ENCODE measurements at regions not wholly inside any gene's neighbourhood (a gene's known extent, or its start where the extent isn't known, plus 50 kb on each side); places are given as distances from the start of the nearest gene placed in this dataset.

- H3K4me3 ChIP-seq (ENCODE audit: low read length) = no peak overlapping the region
- Mint-ChIP-seq H3K4me3 (no peak overlapping the region), H3K27ac (no peak overlapping the region), H3K9me3 (peaks cover 5 to 45% (median 21%) of the 10 kb centered on the region in 11 donors), H3K36me3 (peaks cover 0 to 3% (median 0%) of the 10 kb centered on the region in 5 donors), H3K27me3 (no peaks in the 10 kb centered on the region), H3K4me1 (no peaks in the 10 kb centered on the region)
- intact Hi-C loops (cut with micrococcal nuclease) = no loop called here
- ATAC-seq (no peak), DNase-seq (no peak)
- POLR2A ChIA-PET = no interaction called here
- no peak overlapping the region for H3K27ac ChIP-seq (ENCODE audit: low read depth, low read length)
- no peaks in the 10 kb centered on the region for H3K4me1 ChIP-seq (ENCODE audit: control insufficient read depth in 2 of 2, insufficient read depth in 2 of 2, low read length in 2 of 2)
- no peaks in the 10 kb centered on the region for H3K36me3 ChIP-seq (ENCODE audit: control insufficient read depth in 2 of 3, insufficient read depth in 3 of 3, low read length in 3 of 3)
- H3K27me3 ChIP-seq (ENCODE audit: control insufficient read depth in 2 of 2, insufficient read depth in 2 of 2, low read length in 2 of 2) = no peaks in the 10 kb centered on the region
- peaks cover 0 to 45% (median 0%) of the 10 kb centered on the region in 3 experiments for H3K9me3 ChIP-seq (ENCODE audit: control insufficient read depth in 2 of 3, low read length in 3 of 3)
- CTCF ChIA-PET = no interaction called here
Measured at GRCh38 chr16:35186045-35186759, 1726.8 kb downstream of the TP53TG3F start.

DNA sequence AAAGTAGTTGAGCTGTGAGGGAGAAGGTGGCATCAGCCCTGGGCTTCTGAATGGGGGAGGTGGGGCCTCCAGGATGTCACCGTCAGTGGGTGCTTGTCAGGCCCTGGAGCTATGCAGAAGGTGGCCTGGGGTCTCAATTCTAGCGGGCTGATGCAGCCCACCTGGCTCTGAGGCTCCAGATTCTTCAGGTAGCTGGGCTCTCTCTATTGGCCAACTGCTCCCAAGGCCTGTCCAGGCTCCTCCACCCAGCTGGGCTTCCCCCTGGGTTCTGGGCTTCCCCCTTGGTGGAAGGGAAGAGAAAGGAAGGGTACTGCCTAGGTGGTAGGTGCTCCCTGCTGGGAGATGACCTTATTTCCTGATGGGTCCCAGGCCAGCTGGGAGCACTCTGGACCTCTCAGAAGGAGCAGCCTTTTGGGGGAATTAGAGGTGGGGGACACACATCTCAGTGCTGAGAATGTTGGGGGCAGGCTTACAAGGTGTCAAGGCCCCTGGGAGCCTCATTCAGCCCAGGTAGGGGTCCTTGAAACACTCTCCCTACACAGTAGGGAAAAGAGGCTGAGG is 1728.3 kb downstream of the TP53TG3F start:
- Mint-ChIP-seq H3K27ac (no peak overlapping the region), H3K9me3 (peaks cover 5 to 34% (median 17%) of the 10 kb centered on the region in 11 donors), H3K27me3 (no peaks in the 10 kb centered on the region), H3K4me1 (no peaks in the 10 kb centered on the region), H3K4me3 (no peak overlapping the region), H3K36me3 (no peaks in the 10 kb centered on the region)
- Histone ChIP-seq H3K27ac (ENCODE audit: low read depth, low read length) (no peak overlapping the region), H3K36me3 (ENCODE audit: control insufficient read depth in 2 of 3, insufficient read depth in 3 of 3, low read length in 3 of 3) (no peaks in the 10 kb centered on the region), H3K27me3 (ENCODE audit: control insufficient read depth in 2 of 2, insufficient read depth in 2 of 2, low read length in 2 of 2) (no peaks in the 10 kb centered on the region), H3K4me3 (ENCODE audit: low read length) (no peak overlapping the region), H3K9me3 (ENCODE audit: control insufficient read depth in 2 of 3, low read length in 3 of 3) (peaks cover 0 to 39% (median 0%) of the 10 kb centered on the region in 3 experiments), H3K4me1 (ENCODE audit: control insufficient read depth in 2 of 2, insufficient read depth in 2 of 2, low read length in 2 of 2) (no peaks in the 10 kb centered on the region)
- intact Hi-C loops (cut with micrococcal nuclease) = no loop called here
- POLR2A ChIA-PET = no interaction called here
- CTCF ChIA-PET = no interaction called here
- ATAC-seq (no peak), DNase-seq (no peak)

DNA sequence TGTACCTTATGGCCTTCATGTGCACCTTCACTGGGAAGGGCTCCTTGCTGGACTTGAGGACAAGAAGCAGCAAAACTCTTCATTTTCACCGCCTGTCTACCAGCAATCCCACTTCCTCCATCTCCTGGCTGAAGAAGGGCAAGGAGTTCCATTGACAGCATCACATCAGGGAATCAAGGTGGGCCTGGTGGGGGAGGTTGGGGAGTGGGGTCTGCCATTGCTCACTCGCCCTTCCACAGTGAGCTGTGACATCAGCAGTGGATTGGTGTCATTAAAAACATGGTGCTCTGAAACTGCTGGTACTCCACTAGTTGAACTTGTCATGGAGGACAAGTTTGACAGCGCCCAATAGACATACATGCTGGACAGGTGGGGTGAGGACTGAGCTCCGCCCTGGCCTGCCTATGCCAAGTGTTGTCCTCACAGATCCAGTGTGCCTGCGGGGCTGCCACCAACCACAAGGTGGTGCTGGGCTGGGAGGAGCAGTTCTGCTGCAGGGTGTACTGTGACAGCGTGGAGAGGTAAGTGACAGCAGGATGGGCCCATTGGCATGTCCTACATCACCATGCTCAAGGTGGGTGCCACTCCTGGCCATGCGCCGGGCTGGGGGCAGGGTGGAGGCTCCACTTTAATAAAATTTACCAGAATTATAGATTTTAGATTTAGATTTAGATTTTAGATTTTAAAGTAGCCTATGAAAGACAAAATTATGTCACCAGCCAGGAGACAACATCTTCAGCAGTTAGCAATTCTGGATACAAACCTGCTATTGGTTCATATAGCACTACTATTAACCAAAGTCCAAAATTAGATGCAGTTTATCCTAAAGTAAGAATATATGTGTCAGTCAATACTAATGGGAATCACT is 1729.1 kb downstream of the TP53TG3F start:
- no peaks in the 10 kb centered on the region for H3K27me3 Mint-ChIP-seq
- CTCF ChIA-PET = no interaction called here
- H3K9me3 ChIP-seq (ENCODE audit: control insufficient read depth in 2 of 3, low read length in 3 of 3) = peaks cover 0 to 40% (median 0%) of the 10 kb centered on the region in 3 experiments
- H3K4me3 Mint-ChIP-seq = no peak overlapping the region
- POLR2A ChIA-PET = no interaction called here
- H3K27ac Mint-ChIP-seq = no peak overlapping the region
- no peaks in the 10 kb centered on the region for H3K4me1 ChIP-seq (ENCODE audit: control insufficient read depth in 2 of 2, insufficient read depth in 2 of 2, low read length in 2 of 2)
- intact Hi-C loops (cut with micrococcal nuclease) = no loop called here
- DNase-seq (no peak), ATAC-seq (no peak)
- no peaks in the 10 kb centered on the region for H3K27me3 ChIP-seq (ENCODE audit: control insufficient read depth in 2 of 2, insufficient read depth in 2 of 2, low read length in 2 of 2)
- H3K4me1 Mint-ChIP-seq = no peaks in the 10 kb centered on the region
- H3K27ac ChIP-seq (ENCODE audit: low read depth, low read length) = no peak overlapping the region
- no peak overlapping the region for H3K4me3 ChIP-seq (ENCODE audit: low read length)
- H3K9me3 Mint-ChIP-seq = peaks cover 4 to 37% (median 14%) of the 10 kb centered on the region in 11 donors
- no peaks in the 10 kb centered on the region for H3K36me3 Mint-ChIP-seq
- no peaks in the 10 kb centered on the region for H3K36me3 ChIP-seq (ENCODE audit: control insufficient read depth in 2 of 3, insufficient read depth in 3 of 3, low read length in 3 of 3)

GRCh38 chr16:35192993-35193392 is 1733.6 kb downstream of the TP53TG3F start:
- Histone ChIP-seq H3K27ac (ENCODE audit: low read depth, low read length) (no peak overlapping the region), H3K4me1 (ENCODE audit: control insufficient read depth in 2 of 2, insufficient read depth in 2 of 2, low read length in 2 of 2) (no peaks in the 10 kb centered on the region), H3K9me3 (ENCODE audit: control insufficient read depth in 2 of 3, low read length in 3 of 3) (peaks cover 0 to 51% (median 0%) of the 10 kb centered on the region in 3 experiments), H3K4me3 (ENCODE audit: low read length) (no peak overlapping the region), H3K36me3 (ENCODE audit: control insufficient read depth in 2 of 3, insufficient read depth in 3 of 3, low read length in 3 of 3) (no peaks in the 10 kb centered on the region), H3K27me3 (ENCODE audit: control insufficient read depth in 2 of 2, insufficient read depth in 2 of 2, low read length in 2 of 2) (no peaks in the 10 kb centered on the region)
- ChIA-PET CTCF (no interaction called here), POLR2A (no interaction called here)
- Mint-ChIP-seq H3K36me3 (no peaks in the 10 kb centered on the region), H3K4me3 (no peak overlapping the region), H3K27ac (no peak overlapping the region), H3K4me1 (no peaks in the 10 kb centered on the region), H3K27me3 (no peaks in the 10 kb centered on the region), H3K9me3 (peaks cover 4 to 47% (median 18%) of the 10 kb centered on the region in 11 donors)
- DNase-seq (no peak), ATAC-seq (no peak)
- intact Hi-C loops (cut with micrococcal nuclease) = no loop called here

DNA sequence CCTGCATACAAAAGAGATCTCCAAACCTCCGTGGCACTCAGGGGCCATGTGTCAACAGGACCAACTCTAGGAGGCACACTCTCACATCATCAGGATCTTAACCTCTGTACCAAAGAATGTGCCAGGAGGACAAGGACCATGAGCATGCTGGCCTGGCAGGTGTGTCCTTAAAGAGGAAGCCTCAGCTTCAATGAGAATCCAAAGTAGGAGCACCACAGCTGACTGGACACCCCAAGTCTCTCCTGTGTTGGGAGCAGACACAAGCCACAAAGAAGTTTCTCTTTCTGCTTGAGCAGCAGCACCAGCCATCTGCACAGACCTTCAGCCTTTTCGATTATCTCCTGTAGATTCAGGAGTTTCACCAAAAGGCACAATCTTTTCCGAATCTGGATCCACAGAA is 1734.5 kb downstream of the TP53TG3F start:
- H3K27me3 Mint-ChIP-seq = no peaks in the 10 kb centered on the region
- H3K27ac Mint-ChIP-seq = no peak overlapping the region
- H3K27ac ChIP-seq (ENCODE audit: low read depth, low read length) = no peak overlapping the region
- POLR2A ChIA-PET = no interaction called here
- intact Hi-C loops (cut with micrococcal nuclease) = no loop called here
- H3K4me3 ChIP-seq (ENCODE audit: low read length) = no peak overlapping the region
- CTCF ChIA-PET = no interaction called here
- H3K9me3 ChIP-seq (ENCODE audit: control insufficient read depth in 2 of 3, low read length in 3 of 3) = peaks cover 0 to 52% (median 0%) of the 10 kb centered on the region in 3 experiments
- no peaks in the 10 kb centered on the region for H3K4me1 ChIP-seq (ENCODE audit: control insufficient read depth in 2 of 2, insufficient read depth in 2 of 2, low read length in 2 of 2)
- no peak overlapping the region for H3K4me3 Mint-ChIP-seq
- DNase-seq (no peak), ATAC-seq (no peak)
- no peaks in the 10 kb centered on the region for H3K4me1 Mint-ChIP-seq
- H3K9me3 Mint-ChIP-seq = peaks cover 4 to 52% (median 17%) of the 10 kb centered on the region in 11 donors
- H3K27me3 ChIP-seq (ENCODE audit: control insufficient read depth in 2 of 2, insufficient read depth in 2 of 2, low read length in 2 of 2) = no peaks in the 10 kb centered on the region
- no peaks in the 10 kb centered on the region for H3K36me3 ChIP-seq (ENCODE audit: control insufficient read depth in 2 of 3, insufficient read depth in 3 of 3, low read length in 3 of 3)
- H3K36me3 Mint-ChIP-seq = no peaks in the 10 kb centered on the region

- CTCF ChIA-PET = no interaction called here
- no peak for ATAC-seq
- Histone ChIP-seq H3K36me3 (ENCODE audit: control insufficient read depth in 2 of 3, insufficient read depth in 3 of 3, low read length in 3 of 3) (no peaks in the 10 kb centered on the region), H3K4me1 (ENCODE audit: control insufficient read depth in 2 of 2, insufficient read depth in 2 of 2, low read length in 2 of 2) (no peaks in the 10 kb centered on the region), H3K4me3 (ENCODE audit: low read length) (no peak overlapping the region), H3K27ac (ENCODE audit: low read depth, low read length) (no peak overlapping the region), H3K27me3 (ENCODE audit: control insufficient read depth in 2 of 2, insufficient read depth in 2 of 2, low read length in 2 of 2) (no peaks in the 10 kb centered on the region), H3K9me3 (ENCODE audit: control insufficient read depth in 2 of 3, low read length in 3 of 3) (peaks cover 0 to 59% (median 0%) of the 10 kb centered on the region in 3 experiments)
- intact Hi-C loops (cut with micrococcal nuclease) = no loop called here
- no peak overlapping the region for H3K27ac Mint-ChIP-seq
- H3K27me3 Mint-ChIP-seq = no peaks in the 10 kb centered on the region
- no peaks in the 10 kb centered on the region for H3K4me1 Mint-ChIP-seq
- no peak overlapping the region for H3K4me3 Mint-ChIP-seq
- DNase-seq = no peak
- H3K36me3 Mint-ChIP-seq = no peaks in the 10 kb centered on the region
- H3K9me3 Mint-ChIP-seq = peaks cover 4 to 57% (median 18%) of the 10 kb centered on the region in 11 donors
- POLR2A ChIA-PET = no interaction called here
Measured at GRCh38 chr16:35194681-35195080, 1735.3 kb downstream of the TP53TG3F start.

Measured in naive thymus-derived CD4-positive, alpha-beta T cell (primary cell).